ENCODE measurements at regions not wholly inside any gene's neighbourhood (a gene's known extent, or its start where the extent isn't known, plus 50 kb on each side); places are given as distances from the start of the nearest gene placed in this dataset.
"Not testable (repeated sequence)": the region's sequence is repeated elsewhere in the genome, so short reads cannot be mapped to it uniquely, and the experiment has no call there.

DNA sequence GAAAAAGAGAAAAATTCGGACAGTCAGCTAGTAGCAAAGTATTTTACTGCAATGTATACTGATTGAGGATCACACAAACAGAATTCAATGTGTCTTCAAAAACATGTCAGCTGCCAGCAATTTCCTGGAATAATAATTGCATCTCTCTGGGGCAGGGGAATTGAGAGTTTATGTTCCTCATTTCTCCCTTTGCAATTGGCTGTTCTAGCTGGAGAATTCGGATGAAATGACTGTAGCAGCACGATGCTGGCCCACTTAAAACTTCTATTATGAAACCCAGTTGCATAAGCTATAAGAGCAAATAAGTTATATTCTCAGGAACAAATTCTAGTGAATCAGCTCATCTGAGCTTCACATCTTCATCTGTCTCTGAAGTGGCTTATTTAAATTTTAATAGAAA, 99.9 kb upstream of the CPEB2 start:
- no peak for DNase-seq

DNA sequence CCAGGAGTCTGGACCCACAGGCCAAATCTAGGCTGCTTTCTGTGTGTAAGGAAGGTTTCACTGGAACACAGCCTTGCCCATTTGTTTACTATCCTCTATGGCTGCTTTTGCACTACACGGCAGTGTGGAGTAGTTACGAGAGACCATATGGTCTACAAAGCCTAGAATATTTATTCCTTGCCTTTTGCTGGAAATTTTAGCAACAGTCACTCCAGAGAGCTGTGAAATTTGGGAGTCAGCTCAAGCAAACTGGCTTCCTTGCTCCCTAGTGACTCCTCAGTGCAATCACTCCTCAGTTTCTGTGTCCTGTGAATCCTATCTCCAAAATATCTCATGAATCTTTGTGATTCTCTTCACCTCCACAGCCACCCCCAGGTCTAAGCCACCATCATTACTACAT, 99.0 kb upstream of the CPEB2 start:
- no peak for DNase-seq

DNA sequence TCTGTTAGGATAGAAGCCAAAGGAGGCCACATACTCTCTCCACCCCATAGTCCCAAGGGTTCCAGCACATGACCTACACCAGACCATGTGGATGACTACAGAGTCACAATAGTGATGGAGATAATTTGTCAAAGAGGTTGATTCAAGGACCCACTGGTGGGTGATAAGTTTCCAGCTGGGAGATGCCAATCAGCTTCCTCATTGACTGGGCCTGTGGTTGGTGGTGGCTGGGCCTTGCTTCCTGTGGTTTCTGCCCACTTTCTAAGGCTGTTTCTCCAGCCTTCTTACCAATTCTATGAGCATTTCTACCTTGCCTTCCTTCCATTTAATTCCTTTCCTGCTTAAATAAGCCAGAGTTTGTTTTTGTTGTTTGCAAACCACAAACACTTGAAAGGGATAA, 95.5 kb upstream of the CPEB2 start:
- DNase-seq: no peak

DNA sequence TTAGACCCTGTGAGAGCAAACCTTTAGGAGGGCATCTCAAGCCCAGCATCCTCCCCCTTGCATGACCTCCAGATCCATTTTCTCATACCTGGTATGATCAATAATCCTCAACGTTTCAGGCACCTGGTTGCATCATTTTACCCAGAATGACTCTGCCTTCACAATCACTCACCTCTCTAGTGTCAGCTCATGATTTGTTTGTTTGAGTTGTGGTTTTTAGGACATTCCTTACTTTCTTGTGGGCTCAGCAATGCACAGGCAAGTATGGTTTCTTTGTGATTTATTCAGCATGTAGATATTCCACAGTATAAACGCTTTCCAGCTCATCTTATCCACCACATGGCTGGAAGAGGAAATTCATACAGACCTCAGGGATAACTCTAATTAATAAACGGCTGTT, 93.6 kb upstream of the CPEB2 start:
- DNase-seq: no peak

DNA sequence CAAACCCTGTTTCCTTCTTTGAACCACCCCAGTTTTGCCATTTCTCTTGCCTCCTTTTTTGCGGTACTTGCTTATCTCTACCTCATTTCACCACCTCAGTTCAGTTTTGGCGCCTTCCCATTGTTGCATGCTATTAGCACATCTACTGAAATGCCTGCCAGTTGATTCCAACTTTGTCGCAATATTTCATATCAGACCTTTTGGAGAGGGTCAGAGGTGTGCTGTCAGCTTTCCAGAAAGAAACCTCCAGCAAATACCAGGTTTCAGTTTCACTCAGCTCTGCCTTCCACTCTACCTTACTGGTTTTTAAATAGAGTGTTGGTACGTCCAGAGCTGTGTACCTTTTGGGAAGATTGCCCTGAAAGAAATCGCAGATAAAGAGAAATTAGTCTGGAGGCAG, 91.9 kb upstream of the CPEB2 start:
- no peak for DNase-seq

DNA sequence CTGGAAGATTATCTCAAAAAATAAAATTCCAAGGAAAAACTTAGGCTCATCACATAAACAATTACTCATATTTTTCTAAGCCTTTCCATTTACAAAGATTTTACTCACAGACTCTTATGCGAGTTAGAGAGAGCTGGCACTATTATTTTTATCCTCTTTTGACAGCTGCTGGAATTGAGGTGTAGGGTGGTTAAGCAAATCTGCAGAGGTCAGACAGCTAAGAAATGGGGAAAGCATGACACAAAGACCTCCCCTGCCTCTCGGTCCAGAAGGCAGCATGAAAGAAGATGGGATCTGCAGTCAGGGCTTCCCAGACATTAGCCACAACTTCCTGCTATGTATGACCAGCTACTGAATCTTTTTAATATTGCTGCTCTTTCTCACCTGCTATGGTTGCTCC, 89.9 kb upstream of the CPEB2 start:
- no peak for DNase-seq

DNA sequence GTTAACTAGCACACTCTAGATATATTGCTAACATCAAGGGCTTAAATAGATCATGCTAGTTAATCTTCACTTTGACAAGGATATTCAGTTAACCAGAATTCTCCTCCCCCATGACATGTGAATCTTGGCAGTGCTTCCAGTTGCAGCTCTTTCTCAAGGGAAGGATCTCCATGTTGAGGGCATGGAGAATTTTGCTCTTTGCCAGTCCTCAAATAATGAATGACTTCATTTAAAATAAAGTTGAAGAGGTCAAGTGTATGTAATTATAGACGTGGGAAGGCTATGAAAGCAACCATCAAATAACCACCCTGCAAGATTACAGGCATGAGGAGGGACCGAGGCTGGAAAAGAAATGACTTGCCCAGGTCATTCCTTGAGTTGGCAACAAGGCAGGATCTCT, 87.3 kb upstream of the CPEB2 start:
- no peak for DNase-seq

DNA sequence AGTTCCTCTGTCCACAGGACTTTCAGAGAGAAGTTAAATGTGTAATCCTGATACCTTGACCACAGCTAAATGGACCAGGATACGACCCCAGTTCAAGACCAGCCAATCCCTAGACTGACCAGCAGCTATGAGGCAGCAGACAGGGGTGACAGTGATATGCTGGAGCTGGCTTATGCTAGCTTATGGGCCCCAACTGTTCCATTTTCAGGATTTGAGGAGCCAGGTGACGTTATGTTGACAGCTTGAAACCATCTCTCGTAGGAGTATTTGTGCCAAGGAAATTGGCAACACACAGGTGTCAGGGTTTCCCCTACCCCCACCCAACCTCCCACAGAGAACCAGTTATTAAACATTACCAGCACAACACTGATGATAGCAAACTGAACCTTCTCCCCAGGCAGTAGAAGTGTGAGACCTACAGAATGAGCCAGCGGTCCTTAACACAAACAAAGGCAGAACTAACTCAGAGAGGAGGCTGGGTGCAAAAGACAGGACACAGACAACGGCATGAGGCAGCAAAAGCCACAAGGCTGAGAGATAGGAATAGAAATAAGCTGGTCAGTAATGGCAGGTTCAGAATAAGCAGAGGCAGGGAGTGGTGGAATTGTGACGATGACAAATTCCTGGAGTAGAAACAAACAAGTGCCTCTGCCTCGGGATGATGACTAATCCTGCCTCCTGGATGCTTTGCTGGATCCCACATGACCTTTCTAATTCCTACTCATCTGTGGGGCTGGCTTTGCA, 85.6 kb upstream of the CPEB2 start:
- peak; percentile 11 for DNase-seq

DNA sequence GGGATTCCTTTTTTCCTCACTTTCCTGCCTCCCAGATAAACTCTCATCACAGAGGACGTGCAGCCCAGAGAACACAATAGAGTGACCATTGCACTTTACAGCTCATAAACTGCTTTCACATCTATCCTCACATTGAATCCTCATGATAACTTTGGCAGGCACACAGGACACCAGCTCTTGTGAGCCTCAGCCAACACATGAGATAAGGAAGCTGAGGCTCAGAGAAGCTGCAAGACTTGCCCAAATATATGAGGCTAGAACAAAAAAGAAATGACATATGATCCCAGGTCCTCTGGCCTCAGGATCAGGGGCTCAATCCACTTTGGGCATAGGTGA, 85.0 kb upstream of the CPEB2 start:
- no peak for DNase-seq

DNA sequence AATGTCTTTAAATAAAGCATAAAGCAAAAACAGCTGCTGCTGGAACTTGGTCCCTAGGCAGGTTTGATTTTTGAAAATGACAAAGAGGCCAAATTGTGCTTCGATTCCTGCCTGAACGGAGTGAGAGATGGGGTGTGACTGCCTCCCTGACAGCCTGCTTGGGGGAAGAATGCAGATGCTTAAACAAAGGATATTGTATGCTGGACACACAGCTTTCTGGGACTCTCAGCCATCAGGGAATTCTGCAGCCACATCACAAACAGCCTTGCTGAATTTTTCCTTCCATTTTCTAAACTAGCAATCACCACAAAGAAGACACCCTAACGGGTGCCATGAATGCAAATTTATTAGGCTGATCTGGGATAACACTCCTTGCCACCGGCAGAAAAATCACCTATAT, 83.9 kb upstream of the CPEB2 start:
- no peak for DNase-seq

DNA sequence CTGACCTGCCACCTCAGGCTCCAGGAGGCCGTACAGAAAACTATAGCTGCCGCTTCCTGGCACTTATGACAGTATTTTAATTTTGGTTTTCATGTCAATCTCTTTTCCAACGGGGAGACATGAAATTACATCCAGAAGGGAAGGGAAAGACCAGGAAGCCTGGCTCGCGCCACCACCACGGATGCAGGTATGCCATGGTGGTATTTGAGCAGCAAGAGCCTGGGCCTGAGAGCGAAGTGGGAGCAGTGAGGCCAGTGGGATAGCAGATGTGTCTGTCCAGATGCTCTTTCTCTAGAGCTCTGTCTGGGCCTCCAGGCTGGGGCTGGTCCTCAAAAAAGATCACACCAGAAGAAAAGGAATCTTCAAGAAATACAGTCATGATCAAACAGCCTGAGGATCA, 82.5 kb upstream of the CPEB2 start:
- no peak for DNase-seq

DNA sequence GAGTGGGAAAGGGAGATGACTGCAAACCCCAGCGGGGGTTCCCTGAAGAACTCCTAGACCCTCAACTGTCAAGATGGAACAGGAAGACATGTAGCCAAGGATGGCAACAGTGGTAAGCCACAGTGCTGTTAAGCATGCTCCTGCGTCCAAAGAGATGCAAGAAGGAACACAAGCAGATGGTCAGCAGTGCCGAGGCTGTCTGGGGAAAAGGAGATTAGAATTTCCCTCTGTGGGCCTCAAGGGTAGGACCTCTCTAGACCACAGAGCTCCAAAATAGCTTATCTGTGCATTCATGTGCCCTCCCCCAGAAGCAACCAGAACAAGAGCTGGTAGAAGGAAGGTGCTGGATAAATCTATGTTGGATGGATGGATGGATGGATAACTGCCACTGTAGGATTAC, 82.0 kb upstream of the CPEB2 start:
- no peak for DNase-seq

DNA sequence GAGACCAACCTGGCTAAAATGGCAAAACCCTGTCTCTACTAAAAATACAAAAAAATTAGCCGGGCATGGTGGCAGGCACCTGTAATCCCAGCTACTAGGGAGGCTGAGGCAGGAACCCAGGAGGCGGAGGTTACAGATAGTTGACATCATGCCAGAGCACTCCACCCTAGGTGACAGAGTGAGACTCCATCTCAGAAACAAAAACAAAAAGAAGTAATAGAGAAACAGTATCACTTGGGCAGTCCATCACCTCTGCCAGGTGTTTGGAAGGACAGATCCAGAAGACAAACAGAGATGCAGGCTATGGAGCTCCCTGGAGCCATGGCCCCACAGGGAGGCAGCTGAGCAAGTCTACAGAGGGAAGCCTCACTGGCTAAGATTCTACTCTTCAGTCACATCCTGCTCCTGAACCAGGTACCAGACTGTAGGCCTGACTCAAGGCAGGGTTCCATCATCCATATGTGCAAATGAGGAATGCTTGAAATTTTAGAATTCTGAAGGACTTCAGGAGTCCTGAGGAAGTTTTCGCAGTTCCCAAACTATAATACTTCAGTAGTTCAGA, 81.4 kb upstream of the CPEB2 start:
- DNase-seq: no peak

DNA sequence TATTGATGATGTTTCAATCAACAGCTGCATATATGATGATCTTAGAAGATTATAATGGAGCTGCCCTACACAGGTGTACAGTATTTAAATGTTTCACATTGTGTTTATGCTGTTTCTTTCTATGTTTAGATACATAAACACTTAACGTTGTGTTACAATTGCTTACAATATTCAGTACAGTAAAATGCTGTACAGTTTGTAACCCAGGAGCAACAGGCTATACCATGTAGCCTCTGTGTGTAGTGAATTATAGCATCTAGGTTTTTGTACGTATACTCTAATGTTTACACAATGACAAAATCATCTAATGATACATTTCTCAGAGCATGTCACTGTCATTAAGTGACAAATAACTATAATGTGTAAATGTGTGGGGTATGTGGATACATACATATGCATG, 80.5 kb upstream of the CPEB2 start:
- not testable (repeated sequence) for DNase-seq

DNA sequence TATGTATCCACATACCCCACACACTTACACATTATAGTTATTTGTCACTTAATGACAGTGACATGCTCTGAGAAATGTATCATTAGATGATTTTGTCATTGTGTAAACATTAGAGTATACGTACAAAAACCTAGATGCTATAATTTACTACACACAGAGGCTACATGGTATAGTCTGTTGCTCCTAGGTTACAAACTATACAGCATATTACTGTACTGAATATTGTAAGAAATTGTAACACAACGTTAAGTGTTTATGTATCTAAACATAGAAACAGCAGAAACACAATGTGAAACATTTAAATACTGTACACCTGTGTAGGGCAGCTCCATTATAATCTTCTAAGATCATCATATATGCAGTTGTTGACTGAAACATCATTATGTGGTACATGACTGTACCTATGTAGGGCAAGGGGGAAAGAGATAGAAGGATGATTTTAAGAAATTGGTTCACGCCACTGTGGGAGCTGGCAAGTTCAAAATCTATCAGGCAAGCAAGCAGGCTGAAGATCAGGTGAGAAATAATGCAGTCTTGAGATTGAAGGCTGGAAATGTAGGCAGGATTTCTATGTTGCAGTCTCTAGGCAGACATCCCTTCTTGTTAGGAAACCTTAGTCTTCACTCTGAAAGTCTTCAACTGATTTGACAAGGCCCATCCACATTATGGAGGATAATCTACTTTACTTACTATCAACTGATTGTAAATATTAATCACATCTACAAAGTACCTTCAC, 78.0 kb upstream of the CPEB2 start:
- no peak for DNase-seq

DNA sequence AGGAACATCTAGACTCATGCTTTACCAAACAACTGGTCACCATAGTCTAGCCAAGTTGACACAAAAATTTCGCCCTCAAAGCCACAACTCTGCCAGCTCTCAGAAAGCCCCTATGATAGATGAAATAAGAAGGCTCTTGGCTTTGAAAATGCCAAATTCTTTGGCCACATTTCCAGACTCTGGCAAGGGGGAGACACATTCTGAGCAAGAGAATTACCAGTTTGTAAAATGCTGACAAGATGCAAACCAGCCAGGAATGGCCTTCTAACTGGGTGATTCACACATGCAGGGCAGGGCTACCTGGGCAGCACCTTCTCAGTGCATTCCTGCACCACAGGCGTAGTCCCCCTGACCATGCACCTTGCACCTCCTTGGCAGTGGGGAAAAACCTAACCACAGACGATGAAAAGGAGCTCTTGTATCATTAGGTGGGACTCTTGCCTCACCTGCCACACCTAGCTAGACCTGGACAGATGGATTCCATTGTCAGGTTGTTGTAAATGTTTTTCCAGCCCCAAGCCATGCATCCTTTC, 77.4 kb upstream of the CPEB2 start:
- DNase-seq: no peak

DNA sequence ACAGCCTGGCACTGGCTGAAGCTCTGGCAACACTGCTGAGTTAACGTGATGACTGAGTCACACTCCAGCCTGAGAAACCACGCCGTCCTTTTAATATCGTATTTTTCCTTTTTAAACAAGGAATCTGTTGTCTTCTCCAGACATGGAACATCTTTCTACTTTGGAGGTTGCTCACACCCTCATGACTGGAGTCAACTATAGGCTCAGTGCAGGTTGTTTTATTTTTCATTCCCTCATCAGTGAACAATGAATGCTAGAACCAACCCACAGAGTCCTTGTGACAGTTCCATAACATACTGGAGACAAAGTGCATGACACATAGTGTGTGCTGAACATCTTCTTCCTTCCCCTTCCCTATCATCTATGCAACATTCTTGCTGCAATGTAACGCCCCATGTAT, 76.8 kb upstream of the CPEB2 start:
- no peak for DNase-seq

DNA sequence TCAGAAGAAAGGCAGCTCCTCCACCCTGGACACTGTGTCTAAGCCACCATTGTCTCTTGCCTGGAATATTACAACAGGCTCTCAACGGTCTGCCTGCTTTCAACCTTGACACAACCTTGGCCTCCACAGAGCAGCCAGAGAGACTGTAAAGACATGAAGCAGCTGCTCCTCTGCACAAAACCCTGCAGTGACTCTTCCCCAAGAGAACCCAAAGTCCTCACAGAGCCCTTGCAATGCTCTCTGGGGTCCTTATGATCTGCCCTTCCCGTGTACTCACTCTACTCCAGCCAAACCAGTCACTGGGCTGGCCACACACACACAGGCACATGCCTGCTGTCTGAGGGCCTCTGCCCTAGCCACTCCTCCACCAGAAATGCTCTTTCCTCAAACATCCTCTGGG, 75.9 kb upstream of the CPEB2 start:
- DNase-seq: no peak

DNA sequence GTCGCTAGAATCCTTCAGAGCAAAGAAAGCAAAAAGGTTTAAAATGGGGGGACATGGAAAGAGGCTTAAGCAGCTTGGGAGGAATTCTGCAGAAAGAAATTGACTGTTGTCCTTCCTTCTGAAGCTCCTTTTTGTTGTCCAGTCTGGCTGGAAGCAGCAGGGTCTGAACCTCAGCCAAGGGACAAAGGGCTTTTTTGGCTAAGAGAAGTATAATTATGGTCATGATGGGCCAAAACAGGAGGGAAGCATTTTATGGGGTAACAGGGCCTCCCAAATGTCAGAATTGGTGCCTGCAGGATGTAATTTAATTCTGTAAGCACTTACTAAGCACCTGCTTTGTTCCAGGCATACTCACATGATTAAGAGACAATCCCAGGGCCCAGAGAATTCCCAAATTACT, 74.2 kb upstream of the CPEB2 start:
- DNase-seq: no peak

DNA sequence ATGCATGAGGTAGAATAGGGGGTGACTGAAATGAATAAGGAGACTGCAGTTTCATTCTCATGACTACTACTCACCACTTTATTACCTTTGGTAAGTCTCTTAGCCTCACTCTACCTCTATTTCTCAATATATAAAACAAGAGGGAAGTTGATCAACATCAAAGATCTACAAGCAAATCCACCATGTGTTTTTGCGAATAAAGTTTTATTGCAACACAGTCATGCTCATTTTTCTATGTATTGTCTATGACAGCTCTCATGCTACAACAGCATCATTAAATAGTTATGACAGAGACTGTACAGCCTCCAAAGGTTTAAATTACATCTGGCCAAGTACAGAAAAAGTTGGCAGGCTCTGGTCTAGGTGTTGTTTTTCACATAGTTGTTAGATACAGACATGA, 72.6 kb upstream of the CPEB2 start:
- no peak for DNase-seq

DNA sequence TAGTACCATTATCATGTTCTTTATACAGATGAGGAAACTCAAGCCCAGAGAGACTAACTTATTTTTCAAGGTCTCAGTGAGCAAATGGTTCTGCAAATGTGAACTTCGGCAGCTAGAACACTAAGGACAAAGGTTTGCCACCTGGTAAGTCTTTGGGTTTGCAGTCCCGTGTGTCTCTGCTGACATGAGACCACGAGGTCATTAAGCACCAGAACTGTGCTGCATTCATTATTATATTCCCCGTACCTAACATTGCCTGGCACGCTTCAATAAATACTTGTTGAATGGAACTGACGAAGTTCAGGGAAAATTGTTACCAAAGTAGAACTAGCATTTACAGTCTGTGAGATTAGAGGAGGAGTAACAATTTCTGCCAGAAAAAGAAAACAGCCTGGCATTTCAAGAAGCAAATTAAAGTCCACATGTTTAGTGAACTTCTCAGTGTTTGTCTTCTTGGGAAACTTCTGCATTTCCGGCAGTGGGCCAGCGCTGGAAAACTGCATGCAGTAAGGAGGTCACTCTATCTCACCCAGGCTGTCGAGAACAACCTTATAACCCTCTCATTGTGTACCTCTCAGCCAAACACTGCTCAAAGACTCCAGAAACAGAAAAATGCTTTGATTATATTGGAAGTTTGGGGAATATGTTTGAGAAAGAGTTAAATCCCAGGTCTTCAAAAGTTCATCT, 67.4 kb upstream of the CPEB2 start:
- no peak for DNase-seq

DNA sequence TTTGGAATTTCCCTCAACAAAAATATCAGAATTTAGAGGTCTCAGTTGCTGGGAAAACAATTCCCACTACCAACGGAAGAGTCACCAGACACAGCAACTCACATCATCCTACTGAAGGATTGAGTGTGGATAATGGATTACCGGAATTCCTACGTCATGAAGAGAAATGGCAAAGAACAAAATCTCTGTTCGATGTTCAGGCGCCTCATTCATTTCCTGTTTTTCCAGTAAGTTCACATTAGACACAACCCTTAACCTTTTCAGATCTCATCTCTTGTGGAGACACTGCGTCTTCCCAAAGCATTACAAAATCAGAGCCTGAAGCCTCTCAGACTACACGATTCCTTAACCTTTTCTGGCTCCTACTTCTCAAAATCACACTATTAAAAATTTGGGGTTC, 58.5 kb upstream of the CPEB2 start:
- DNase-seq: no peak

DNA sequence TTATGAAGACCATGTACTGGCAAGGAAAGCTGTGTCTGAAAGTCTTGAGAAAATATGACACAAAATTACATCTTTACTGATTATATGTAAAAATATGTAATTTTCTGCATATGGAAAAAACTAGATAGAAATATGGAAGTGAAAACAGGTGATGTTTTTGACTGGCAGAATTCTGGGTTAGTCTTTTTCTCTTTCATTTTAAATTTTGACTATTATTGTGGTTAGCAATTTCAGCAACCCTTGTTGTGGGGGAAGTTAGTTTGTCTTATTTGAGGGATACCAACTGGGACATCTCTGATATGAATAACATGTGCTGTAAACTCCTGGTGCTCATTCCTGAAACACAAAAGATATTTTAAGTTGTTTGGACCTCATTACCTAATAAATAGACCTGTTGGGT, 49.9 kb upstream of the CPEB2 start:
- DNase-seq: no peak

Measured in dermis blood vessel endothelial cell (primary cell).